GM18520 (cell line): ENCODE measurements at regions not wholly inside any gene's neighbourhood (a gene's known extent, or its start where the extent isn't known, plus 50 kb on each side); places are given as distances from the start of the nearest gene placed in this dataset.
"Not testable (repeated sequence)": the region's sequence is repeated elsewhere in the genome, so short reads cannot be mapped to it uniquely, and the experiment has no call there.

Source experiments
- ATAC-seq: cut with Tn5 transposase; IDR thresholded peaks from one replicate; pipeline ENCODE4 v1.9.1; 2021; ENCODE audit not compliant: unreplicated experiment

DNA sequence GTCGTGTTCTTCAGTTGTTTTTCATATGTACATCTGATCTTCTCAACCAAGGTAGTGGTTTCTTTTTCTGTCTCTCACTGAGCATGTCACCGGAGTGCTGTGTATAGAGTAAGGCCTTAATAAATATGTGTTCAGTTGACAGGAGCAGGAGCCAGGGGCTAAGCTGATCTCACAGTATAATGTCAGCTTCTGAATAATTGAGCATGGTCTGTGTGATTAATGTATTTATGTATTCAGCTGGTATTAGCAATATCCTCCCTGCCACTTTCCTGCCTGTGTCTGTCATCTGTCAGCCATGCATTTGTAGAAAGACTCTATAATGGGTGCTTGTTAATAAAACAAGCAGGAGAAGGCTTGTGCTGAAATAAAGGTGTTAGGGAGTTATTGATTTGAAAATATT is 198.9 kb downstream of the ADCYAP1 start:
- no peak for ATAC-seq

DNA sequence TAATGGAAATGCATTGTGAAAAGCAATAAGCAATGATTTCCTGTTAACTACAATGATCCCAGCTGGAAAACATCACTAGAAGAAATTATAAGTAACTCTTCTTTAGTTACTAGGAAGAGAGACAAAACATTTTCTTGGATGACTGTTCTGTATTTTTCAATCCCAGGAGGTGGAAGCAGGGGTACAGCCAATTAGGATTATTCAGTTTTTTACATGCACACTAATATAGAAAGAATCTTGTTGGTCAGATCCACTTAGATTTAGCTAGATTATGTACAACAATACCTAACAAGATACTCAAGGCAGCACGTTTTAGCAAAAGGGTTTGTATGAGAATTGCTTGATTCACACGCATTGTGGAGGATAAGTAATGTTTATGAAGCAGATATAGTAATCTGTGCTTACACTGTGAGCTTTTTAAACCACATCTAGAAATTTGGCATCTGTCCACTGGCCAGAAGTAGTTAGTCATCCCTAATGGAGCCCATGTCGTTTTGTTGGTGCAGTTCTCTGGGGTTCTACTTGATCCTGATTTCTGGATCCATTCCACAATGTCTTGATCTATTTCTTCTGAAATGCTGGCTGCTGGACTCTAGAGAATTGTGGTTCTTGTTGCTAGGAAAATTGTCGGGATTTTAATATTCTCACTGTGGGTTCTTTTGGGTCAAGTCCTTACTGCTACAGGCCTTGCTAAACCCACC is 199.7 kb downstream of the ADCYAP1 start:
- ATAC-seq = no peak

DNA sequence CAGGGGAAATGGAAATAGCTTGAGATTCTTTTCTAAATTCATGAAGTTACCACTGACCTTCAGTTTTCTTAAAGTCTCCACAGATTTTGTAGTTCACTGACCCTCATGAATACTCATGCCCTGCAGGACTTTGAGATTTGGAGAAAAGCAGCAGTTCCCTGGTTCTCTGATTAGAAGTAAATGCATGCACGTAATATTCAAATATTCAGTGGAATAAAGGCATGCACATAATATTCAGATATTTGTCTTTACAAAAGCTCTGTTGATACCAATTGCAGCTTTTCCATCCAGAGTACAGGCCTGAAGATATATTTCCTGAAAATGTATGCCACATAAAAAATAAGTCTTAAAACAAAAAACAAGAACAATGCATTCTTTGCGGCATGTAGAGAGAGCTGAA is 219.8 kb downstream of the ADCYAP1 start:
- no peak for ATAC-seq

DNA sequence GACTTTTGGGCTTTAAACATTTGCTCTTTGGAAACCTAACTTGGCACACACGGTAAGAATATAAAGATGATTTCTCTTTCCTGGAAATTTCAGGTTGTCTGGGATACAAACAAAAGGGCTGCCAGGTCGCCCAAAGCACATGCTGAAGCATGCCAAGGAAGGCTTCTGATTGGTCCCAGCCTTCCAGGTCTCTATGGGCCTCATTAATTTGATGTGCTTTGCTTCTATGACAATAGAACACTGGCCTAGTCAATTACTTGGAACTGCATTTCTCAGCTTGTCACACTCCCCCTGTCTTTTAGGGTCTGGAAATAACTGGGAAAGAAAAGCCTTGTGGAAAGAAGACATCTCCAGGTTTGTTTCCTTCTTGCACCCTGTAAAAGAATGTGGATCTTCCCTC is 228.9 kb downstream of the ADCYAP1 start:
- no peak for ATAC-seq

DNA sequence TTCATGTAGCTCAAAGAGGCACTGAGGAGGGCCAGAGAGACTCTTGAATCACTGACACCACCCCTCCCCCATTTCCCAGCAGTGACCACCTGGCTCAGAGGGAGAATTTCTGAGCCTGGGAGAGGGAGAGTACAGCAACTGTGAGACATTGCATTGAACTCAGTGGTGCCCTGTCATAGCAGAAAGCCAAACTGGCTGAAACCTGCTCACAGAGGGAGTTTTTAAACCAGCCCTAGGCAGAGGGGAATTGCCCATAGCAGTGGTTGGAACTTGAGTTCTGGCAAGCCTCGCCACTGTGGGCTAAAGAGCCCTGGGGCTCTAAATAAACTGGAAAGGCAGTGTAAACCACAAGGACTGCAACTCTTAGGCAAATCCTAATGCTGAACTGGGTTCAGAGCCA is 243.1 kb downstream of the ADCYAP1 start:
- ATAC-seq = no peak

DNA sequence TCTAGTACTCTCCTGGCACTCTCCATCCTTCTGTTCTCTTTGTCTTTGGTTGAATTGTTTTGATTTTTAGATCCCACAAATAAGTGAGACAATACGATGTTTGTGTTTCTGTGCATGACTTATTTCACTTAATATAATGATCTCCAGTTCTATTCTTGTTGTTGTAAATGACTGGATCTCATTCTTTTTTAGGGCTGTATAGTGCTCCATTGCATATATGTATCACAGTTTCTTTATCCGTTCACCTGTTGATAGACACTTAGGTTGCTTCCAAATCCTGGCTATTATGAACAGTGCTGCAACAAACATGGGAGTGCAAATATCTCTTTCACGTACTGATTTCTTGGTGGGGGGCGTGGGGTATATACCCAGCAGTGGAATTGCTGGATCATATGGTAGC is 245.0 kb downstream of the ADCYAP1 start:
- ATAC-seq = no peak

DNA sequence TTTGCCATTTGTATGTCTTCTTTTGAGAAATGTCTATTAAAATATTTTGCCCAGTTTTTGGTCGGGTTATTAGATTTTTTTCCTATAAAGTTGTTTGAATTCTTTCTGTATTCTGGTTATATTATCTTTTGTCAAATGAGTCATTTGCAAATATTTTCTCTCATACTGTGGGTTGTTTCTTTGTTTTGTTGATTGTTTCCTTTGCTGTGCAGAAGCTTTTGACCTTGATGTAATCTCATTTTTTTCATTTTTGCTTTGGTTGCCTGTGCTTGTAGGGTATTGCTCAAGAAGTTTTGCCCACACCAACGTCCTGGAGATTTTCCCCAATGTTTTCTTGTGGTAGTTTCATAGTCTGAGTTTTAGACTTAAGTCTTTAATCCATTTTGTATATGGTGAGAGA is 245.7 kb downstream of the ADCYAP1 start:
- ATAC-seq = no peak

DNA sequence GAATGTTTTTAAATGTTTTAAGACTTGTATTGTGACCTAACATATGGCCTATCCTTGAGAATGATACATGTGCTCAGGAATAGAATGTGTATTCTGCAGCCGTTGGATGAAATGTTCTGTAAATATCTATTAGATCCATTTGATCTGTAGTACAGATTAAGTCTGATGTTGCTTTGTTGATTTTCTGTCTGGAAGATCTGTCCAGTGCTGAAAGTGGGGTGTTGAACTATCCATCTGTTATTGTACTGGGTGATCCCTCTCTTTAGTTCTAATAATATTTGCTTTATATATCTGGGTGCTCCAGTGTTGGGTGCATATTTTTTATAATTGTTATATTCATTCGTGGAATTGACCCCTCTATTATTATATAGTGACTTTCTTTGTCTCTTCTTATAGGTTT is 248.3 kb downstream of the ADCYAP1 start:
- ATAC-seq = not testable (repeated sequence)

DNA sequence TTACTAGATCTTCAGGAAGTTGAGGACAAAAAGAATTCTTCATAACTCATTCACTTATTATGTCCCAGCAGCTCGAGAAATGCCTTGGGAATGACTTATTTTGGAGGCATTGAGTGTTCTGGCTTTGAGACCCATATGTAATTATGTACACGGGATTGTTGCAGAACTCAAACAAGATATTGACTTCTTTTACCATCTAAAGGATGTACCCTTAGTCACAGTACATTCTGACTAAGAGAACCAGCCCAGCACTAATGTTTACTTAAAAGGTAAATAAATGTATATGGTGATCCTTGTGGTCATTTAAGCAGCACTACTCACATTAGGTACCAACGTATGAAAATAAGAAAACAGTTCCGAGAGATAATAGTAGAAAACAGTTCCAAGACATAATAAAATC is 268.9 kb downstream of the ADCYAP1 start:
- no peak for ATAC-seq

DNA sequence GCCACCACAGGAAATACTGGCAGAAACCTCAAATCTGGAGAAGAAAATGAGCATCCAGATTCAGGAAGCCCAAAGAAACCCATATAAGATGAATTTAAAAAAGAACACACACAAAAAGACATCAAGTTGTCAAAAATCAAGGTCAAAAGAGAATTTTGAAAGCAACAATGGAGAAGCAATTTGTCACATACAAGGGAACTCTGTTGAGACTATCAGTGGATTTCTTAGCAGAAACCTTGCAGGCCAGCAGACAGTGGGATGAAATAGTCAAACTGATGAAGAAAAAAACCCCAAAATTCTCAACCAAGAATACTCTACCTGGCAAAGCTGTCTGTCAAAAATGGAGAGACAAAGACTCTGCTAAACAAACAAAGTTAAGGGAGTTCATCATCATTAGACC is 272.6 kb downstream of the ADCYAP1 start:
- no peak for ATAC-seq

DNA sequence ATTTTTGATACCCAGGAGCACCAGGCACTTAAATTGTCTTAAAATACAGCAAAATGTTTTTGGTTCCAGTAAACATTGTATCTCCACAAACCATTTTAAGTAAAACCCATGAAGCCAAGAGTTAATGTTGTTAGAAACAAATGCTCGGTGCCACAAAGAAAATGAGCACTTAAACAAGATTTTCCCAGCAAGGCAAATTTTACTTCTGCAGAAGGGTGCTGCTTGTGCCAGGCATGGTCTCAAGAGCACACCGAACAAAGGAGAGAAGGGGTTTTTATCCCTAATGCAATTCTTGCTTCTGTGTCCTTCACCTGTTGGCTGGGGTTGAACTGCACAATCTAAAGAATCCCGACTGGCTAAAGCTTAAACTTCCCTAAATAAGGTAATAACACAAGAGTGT is 286.7 kb downstream of the ADCYAP1 start:
- no peak for ATAC-seq

DNA sequence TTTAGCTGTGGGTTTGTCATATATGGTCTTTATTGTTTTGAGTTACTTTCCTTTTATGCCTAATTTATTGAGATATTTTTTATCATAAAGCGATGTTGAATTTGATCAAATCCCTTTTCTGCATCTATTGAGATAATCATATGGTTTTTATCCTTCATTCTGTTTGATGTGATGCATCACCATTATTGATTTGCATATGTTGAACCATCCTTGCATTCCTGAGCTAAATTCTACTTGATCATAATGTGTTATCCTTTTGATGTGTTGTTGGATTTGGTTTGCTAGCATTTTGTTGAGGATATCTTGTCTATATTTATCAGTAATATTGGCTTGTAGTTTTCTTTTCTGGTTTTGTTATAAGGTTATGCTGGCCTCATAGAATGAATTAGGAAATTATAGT is 308.5 kb downstream of the ADCYAP1 start:
- no peak for ATAC-seq

DNA sequence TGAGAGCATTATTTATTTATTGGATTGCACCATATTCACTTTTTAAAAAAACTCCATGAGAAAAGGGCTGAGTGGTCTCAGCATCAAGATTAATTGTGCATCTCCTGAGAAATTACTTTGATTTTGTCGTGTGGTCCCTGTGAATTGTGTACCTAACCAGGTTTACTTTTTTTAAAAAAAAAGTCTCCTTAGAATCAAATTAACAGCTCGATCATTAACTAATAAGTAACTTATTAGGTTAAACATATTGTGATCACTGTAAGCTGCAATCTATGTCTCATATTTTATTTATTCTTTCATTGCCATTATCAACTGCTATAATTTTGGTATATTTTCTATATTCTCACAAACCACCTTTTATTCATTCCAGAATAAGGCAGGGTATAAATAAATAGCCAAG is 318.2 kb downstream of the ADCYAP1 start:
- no peak for ATAC-seq

DNA sequence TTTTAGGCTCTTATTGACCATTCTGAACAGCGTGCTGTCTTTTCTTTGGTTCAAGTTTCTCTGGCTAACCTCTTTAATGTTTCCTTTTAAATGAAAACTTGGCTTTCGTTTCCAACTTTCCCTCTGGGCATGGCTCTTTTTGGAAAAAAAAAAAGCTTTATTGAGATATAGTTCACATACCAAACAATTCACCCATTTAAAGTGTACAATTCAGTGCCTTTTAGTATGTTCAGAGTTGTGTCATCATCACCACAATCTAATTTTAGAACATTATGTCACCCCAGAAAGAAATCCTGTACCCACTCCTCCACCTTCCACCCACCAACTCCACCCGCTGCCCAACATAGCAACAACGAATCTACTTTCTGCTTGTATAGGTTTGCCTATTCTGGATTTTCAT is 322.4 kb downstream of the ADCYAP1 start:
- no peak for ATAC-seq

DNA sequence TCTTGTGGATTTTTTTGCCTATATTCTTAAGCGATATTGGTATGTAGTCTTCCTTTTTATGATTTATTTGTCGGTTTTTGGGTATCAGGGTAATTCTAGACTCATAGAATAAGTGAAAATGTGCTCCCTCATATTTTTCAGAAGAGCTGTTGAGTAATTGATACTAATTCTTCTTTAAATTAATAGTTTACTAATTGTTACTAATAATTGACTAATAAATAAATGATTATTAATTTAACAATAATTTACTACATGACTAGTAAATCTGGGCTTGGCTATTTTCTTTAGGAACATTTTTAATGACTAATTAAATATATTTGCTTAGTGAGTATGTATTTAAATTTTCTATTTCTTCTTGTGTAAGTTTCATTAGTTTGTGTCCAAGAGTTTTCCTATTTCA is 325.0 kb downstream of the ADCYAP1 start:
- no peak for ATAC-seq

DNA sequence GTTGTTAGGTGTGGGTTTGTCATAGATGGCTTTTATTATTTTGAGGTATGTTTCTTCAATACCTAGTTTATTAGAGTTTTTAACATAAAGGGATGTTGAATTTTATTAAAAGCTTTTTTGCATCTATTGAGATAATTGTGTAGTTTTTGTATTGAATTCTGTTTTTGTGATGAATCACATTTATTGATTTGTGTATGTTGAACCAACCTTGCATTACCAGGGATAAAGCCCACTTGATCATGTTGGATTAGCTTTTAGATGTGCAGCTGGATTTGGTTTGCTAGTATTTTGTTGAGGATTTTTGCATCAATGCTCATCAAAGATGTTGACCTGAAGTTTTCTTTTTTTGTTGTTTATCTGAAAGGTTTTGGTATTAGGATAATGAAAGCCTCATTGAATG is 328.2 kb downstream of the ADCYAP1 start:
- ATAC-seq = no peak

DNA sequence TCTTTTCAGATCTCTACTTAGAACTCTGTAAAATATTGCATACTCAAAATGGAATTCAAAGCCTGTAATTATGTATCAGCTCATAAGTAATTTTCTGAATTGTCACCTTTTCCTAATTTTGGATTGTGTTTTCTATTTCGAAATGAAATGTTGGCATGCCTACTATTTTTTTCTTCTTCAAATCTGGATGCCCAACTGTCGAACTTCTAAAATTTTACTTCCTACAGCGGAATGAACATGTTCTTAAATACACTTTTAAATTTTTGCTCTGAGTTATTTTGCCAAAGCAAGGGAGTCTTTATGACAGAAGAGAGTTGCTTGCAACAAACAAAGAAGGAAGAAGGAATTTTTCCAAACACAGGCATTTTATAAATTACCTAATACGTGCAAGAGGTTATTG is 336.0 kb downstream of the ADCYAP1 start:
- no peak for ATAC-seq

DNA sequence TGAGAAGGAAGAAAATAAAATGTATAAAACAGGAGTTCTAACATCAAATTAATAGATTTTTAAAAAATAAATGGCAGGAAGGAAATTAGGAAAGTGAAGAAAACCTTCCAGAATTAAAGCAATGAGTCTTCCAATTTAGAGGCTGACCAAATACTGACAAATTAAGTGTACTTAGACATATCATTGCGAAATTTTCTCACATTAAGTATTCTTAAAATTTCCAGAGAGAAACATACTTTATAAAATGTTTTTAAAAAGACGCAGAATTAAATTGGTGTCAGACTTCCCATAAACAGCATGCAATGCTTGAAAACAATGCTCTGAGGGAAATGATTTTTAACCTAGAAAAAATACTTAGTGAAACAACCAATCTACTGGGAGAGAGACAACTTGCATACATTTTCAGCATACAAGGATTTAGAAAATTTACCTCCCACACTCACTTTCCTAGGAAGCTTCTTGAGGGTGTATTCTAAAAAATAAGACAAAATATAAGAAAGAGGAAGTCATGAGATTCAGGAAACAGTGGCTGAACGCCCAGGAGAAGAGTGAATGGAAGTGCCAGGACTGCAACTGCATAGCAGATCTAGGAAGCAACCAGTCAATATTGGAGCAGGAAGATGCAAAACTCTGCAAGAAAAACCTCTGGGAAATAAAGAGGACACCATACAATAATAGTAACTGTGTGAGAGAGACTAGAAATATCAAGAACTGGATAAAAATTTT is 339.9 kb downstream of the ADCYAP1 start:
- ATAC-seq = no peak

DNA sequence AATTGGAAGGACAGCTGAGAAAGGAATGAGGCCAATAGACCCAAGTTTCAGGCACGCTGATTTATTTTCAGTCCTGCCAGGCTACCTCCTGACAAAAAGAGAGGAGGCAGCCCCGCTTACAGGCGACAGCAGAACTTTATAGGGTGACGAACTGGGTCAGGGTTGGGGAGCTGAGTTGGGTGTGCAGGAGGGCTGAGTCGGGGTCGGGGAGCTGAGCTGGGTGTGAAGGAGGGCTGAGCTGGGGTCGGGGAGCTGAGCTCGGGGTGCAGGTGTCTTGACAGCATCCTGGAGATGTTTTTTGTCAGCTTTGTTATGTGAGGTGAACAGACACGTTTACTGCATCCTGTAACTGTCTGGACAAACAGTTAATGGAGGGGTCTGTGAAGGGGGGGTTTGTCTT is 342.2 kb downstream of the ADCYAP1 start:
- no peak for ATAC-seq

DNA sequence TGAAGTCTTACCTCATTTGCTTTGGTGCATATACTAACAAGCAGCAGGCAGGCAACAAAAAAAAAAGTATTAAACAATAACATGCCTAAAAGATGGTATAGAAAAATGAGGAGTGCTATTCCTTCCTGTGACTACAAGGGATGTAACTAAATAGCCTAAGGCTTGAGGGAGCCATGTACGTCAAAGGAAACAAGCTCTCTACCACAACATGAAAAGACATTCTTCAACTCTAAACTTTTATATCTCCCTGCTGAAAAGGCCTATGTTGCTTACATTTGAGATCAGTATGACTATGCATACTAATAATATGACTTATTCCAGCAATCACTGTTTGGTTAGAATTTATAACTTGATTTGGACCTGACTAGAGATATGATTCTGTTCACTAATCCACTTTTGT is 347.9 kb downstream of the ADCYAP1 start:
- no peak for ATAC-seq

DNA sequence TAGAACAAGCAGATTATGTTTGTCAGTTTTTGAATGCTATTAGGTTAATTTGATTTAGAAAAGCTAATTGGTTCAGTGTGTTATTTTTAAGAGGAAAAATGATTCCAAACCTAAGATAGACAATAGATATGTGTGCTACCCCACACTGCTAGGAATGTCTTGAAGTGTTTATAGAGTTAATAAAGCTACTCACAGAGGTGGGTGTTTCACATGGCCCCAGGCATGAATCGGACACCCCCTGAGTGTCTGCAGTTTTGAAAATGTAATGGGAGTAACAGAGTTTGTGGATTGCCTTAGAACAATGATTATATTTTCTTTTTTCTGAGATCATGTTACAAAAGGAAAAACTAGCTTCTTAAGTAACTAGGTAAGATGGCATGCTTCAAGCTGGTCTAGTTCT is 348.3 kb downstream of the ADCYAP1 start:
- ATAC-seq = no peak

DNA sequence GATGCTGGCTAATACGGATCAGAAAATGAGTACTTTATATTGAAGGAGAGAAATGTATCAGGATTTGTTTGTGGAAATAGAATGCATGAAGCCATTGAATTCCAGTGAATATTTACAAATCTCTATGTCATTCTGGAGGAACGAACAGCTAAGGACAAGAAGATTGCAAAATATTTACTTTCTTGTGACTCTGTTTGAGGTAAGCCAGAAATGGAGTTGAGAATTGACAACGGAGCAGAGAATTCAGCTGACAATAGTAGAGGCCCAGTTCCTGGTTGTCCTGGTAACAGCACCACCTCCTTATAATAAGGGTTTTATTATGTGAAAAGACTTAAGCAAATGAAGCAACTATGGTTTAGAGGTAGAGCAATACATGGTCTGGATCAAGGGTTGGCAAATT is 349.2 kb downstream of the ADCYAP1 start:
- ATAC-seq = no peak

DNA sequence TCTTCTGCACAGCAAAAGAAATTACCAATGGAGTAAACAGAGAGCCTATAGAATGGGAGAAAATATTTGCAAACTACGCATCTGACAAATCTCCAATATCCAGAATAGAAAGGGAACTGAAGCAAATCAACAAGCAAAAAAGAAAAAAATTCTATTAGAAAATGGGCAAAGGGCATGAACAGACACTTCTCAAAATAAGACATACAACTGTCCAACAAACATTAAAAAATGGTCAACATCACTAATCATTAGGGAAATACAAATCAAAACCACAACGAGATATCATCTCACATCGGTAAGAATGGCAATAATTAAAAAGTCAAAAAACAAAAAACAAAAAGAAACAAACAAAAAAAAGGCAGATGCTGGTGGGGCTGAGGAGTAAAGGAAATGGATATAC is 356.4 kb downstream of the ADCYAP1 start:
- ATAC-seq = no peak
